ENCODE measurements at regions not wholly inside any gene's neighbourhood (a gene's known extent, or its start where the extent isn't known, plus 50 kb on each side); places are given as distances from the start of the nearest gene placed in this dataset.

DNA sequence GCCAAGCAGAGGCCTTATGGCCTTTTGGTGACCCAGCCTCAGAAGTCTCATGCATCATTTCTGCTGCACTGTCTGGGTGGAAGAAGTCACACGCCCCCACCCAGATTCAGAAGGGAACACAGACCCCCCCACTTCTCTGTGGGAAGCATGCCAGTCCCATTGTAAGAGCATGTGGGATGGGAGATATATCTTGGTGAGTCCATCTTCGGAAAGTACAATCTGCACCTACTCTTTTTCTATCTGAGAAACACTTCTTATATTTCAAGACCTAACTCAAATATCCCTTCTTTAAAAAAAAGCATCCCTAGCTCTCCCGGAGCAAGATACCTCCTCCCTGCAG is 159.6 kb upstream of the FGGY start:
- TF ChIP-seq ZNF274 (IDR thresholded peaks at IDR 0.05; ENCODE audit: low read depth, low read length), result no peak
- no peak for TF ChIP-seq YY1 (IDR thresholded peaks at IDR 0.05; ENCODE audit: insufficient read depth, insufficient read length)
